Nephron (organoid): ENCODE measurements at regions not wholly inside any gene's neighbourhood (a gene's known extent, or its start where the extent isn't known, plus 50 kb on each side); places are given as distances from the start of the nearest gene placed in this dataset.
A peak's percentile ranks its signal among the peaks of the same experiment; 100 is the strongest.

Source experiments
- H3K27ac Mint-ChIP-seq, 3 experiments: 2 replicates each; pipeline ENCODE4 v1.8.0; 2020; ENCODE audit warnings: mixed read lengths in 3 of 3, mild to moderate bottlenecking in 2 of 3, moderate library complexity in 1 of 3
- H3K27me3 Mint-ChIP-seq: 2 replicates; pipeline ENCODE4 v1.8.0; 2021; ENCODE audit warnings: low read depth, mild to moderate bottlenecking, moderate library complexity, mixed read lengths
- H3K36me3 Mint-ChIP-seq: 2 replicates; pipeline ENCODE4 v1.8.0; 2020; ENCODE audit warnings: low read depth, mixed read lengths
- H3K4me1 Mint-ChIP-seq: 2 replicates; pipeline ENCODE4 v1.8.0; 2020; ENCODE audit warnings: mixed read lengths
- H3K4me3 Mint-ChIP-seq, 3 experiments: 2 replicates each; pipeline ENCODE4 v1.8.0; 2020; ENCODE audit warnings: mild to moderate bottlenecking in 3 of 3, mixed read lengths in 3 of 3, moderate library complexity in 2 of 3
- H3K9me3 Mint-ChIP-seq: 2 replicates; pipeline ENCODE4 v1.8.0; 2020; ENCODE audit warnings: mixed read lengths
- CTCF ChIP-seq, 3 experiments: fragments of 200-600 bp; sonication (generic); IDR thresholded peaks; one replicate each; pipeline ENCODE4 v1.5.0; 2021; ENCODE audit warnings: antibody characterized with exemption in 3 of 3; ENCODE audit not compliant: unreplicated experiment in 3 of 3

DNA sequence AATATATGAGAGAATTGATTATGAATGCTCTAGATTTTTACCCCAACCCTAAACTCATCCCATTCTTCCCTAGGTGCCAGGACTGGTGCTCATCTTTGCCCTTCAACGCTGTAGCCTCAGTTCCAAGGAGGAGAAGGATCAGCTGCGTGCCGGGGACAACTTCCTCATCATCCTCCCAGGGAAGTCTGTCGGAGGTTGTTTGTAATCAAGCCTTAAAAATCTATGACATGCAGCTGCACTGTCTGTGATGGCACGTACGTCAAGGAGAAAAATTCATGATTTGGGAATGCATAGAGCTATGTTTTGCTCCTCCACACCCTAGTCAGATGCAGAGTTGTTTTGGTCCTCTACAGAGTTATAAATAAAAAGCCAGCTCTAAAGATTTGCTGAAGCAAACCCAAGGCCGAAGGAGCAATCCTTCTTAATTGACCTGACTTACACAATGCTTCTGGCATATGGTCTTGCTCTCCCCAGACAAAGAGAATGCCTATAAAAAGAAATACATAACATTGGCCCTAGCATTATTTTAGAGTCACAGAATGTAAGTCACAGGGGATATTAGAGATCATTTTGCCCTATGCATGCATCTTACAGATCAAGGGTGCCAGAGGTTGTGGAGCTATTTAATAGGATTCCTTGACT is 244.2 kb downstream of the HIVEP2 start:
- no peaks in the 10 kb centered on the region for H3K9me3 Mint-ChIP-seq
- H3K4me3 Mint-ChIP-seq: no peak overlapping the region
- H3K36me3 Mint-ChIP-seq: no peaks in the 10 kb centered on the region
- no peak for TF ChIP-seq CTCF (IDR thresholded peaks at IDR 0.05; ENCODE audit: unreplicated experiment in 3 of 3)
- no peaks in the 10 kb centered on the region for H3K27me3 Mint-ChIP-seq
- peaks cover 46% of the 10 kb centered on the region for H3K4me1 Mint-ChIP-seq
- H3K27ac Mint-ChIP-seq: peak overlapping the region in 2 of 3 experiments; percentile 23 to 46
